GM12891 (cell line): ENCODE measurements at regions not wholly inside any gene's neighbourhood (a gene's known extent, or its start where the extent isn't known, plus 50 kb on each side); places are given as distances from the start of the nearest gene placed in this dataset.

ENCODE experiments used
- POLR2A ChIP-seq: IDR thresholded peaks from 2 replicates; pipeline ENCODE4 v1.6.1; 2011; ENCODE audit warnings: low read depth, low read length, control low read depth
- POLR2AphosphoS5 ChIP-seq: IDR thresholded peaks from 2 replicates; pipeline ENCODE4 v1.6.1; 2011; ENCODE audit warnings: low read depth, low read length, control low read depth
- POU2F2 ChIP-seq: IDR thresholded peaks from 2 replicates; pipeline ENCODE4 v1.6.1; 2011; ENCODE audit warnings: low read depth, mild to moderate bottlenecking, control low read depth, low read length, moderate library complexity
- SPI1 ChIP-seq: IDR thresholded peaks from 2 replicates; pipeline ENCODE4 v1.6.1; 2011; ENCODE audit warnings: low read depth, low read length, control low read depth
- TAF1 ChIP-seq: IDR thresholded peaks from 2 replicates; pipeline ENCODE4 v1.6.1; 2011; ENCODE audit warnings: low read depth, low read length, control low read depth

- TF ChIP-seq POLR2A = no peak
- no peak for TF ChIP-seq POLR2AphosphoS5
- TF ChIP-seq TAF1 = no peak
- peak; percentile 67 for TF ChIP-seq SPI1
- no peak for TF ChIP-seq POU2F2
Measured at GRCh38 chr7:41295455-41295815, 407.5 kb downstream of the INHBA start.
